ENCODE measurements at regions not wholly inside any gene's neighbourhood (a gene's known extent, or its start where the extent isn't known, plus 50 kb on each side); places are given as distances from the start of the nearest gene placed in this dataset.
A peak's percentile ranks its signal among the peaks of the same experiment; 100 is the strongest.

- DNase-seq = no peak
Observed at GRCh38 chr11:23041001-23041503, 180.8 kb upstream of the CCDC179 start.

DNA sequence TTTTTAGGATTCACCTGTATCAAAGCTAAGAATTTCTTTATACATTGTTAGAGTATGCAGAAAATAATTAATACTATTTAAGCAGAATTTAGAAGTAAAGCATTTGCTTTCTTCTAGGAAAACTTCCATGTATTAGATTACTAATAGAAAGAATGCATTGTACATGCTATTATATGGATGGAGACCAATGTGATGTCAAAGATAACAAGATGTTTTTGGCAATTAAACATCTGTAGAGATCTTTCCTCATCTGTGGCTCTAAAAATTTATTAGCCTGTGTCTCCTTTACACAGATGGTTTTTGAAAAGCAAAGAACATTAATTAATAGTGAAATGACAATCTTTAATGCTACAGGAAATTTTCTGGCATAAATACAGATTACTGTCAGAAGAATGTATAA is 198.4 kb upstream of the CCDC179 start:
- no peak for DNase-seq

- DNase-seq = no peak
Observed at GRCh38 chr11:23063276-23063675, 203.0 kb upstream of the CCDC179 start.

DNA sequence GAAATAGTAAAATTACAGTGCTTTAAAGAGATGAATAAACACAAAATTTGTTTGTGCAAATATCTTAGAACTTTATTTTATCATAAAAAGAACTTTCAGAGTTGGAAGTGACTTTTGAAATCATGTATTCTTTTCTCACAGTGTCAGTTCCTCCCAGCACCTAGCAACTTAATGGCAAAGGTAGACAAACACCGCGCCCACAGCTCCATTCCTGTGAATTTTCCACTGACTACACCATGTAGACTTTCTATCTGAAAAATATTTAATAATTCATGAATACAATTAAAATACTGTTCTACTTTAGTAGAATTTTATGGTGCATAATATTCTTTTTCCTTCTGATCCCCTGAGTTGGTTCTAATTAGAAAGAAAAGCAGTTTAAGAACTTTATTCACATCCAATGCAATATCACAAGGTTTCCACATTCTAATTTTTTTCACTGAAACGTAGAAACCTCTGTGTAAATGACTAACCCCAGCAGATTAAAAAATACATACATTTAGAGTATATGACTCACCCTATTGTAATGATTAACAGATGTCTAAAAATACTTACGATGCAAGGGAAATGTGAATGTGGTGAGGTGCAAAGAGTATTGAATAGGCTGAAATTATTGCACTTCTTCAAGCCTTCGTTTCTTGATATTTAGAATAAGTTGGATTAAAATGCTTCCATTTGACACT is 218.2 kb upstream of the CCDC179 start:
- no peak for DNase-seq

DNA sequence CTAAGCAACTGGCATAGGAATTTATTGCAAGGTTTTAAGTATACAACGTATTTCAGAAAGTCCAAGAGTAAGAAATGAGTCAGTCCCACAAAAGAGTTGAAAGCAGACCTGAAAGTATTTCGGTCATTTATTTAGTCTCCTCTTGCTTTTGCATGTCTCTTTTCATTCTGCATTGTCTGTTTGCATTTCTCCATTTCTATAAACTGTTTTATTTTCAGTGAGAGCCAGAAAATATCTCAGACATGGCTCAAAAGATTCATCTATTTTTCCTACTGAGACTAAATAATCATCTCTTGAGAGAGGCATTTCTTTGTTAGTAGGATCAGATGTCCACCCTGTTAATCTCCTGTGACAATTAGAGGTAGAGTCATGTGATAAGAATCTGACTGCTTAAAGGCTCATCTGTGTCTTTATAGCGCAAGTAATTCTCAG is 219.1 kb upstream of the CCDC179 start:
- DNase-seq = no peak

- no peak for DNase-seq
Observed at GRCh38 chr11:23087407-23087806, 227.1 kb upstream of the CCDC179 start.

- no peak for DNase-seq
Observed at GRCh38 chr11:23090659-23091058, 230.4 kb upstream of the CCDC179 start.

DNA sequence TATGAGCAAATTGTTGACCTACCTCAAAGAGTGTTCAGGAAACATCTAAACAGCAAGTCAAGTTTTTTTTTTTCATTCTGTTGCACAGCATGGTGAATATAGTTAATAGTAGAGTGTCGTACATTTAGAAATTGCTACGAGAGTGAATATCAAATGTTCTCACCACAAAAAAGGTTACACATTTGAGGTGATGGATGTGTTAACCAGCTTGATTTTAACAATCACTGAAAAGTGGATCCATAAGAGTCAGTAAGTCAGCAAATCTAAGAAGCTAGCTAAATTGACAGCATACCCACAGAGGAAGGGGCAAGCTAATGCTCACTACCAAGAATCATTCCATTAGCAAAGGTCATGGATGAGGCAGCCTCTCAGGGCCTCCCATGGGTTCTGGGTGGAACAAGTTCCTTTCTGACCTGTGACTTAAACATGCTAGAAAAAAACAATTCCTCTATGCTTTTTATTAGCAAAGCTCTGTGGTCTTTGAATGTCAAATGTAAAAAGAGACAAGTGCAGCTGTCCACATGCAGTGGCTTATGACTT is 235.4 kb upstream of the CCDC179 start:
- DNase-seq = no peak

DNA sequence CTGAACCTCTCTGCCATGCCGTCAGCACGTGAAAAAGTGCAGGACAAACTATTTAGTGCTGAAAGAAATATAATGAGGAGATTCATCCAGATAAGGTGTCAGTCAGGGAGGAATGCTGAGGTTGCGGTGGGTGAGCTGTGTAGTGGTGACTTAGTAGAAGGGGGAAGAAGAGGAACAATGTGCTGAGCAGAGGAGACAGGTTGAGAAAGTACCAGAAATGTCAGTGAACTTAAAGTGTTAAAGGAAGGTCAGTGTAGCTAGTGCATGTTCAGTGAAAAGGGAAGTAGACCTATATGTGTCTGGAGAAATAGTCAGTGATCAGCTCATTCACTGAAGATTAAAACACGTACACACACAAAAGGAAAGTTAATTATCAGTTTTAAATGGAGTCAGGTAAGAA is 237.6 kb upstream of the CCDC179 start:
- DNase-seq = no peak

DNA sequence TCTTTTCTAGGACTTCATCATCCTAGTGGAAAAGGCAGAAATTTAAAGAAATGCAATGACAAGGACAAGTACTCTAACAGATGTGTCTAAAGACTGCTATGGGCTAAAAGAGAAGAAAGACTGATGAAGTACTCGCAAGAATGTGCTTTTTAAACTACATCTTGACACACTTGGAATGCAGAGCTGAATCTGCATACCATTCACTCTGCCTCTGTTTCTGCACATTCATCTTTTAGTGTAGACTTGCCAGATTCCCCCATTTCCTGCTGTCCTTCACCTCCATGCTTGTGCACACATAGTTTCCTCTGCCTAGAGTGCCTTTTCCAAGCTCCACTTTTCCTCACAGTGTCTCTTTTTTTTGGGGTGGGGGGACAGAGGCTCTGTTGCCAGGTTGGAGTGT is 239.0 kb upstream of the CCDC179 start:
- DNase-seq = no peak

DNA sequence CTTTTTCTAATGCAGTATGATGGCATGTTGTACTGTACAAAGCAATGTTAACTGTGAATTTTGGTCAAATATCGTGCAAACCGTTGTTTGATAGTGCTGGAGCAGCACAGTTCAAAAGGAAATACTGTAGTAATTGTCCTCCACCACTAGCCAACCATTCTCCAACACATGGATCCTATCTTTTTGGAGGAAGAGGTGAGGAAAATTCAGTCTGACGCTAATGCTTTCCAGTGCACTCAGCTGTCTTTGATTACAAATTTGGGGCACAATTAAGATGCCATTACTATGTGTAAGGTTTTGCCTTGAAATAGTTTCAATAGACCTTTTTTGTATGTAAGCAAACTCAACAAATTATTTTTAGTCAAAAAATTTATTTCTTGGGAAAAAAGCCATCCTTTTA is 240.5 kb upstream of the CCDC179 start:
- no peak for DNase-seq

DNA sequence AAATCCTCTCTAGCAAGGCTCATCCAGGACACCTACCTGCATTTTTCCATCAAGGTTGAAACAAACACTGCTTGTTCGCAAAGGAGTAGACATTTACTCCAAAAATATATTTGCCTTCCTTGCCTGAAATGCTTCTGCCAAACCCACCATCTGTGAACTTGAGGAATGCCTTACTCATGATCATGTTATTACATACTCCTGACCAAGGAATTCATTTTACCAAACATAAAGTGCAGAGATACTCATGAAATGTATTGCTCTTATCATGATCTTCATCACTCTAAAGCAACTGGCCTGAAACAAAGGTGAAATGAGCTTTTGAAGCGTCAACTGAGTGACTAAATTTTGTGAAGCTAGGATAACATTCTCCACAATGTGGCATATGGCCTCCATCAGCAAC is 243.1 kb upstream of the CCDC179 start:
- no peak for DNase-seq

- DNase-seq = peak; percentile 37
Observed at GRCh38 chr11:23111527-23111926, 251.3 kb upstream of the CCDC179 start.

DNA sequence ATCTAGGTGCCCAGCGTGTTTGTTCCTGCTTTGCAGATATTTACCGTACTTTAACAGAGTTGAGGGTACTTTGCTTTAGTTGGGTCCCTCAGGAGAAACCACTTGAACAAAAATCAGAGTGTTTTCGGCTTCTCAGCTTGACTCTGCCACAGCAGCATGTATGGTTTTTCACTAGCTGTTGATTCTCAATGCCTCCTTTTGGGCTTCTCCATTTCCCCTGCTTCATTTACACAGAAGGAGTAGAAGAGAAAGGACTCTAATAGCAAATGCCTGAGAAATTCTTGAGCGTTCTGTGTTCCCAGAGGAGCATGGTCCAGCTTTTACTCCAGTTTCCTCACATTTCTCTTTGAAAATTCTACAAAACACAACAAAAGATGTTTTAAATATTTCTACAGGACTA is 252.1 kb upstream of the CCDC179 start:
- DNase-seq = no peak

DNA sequence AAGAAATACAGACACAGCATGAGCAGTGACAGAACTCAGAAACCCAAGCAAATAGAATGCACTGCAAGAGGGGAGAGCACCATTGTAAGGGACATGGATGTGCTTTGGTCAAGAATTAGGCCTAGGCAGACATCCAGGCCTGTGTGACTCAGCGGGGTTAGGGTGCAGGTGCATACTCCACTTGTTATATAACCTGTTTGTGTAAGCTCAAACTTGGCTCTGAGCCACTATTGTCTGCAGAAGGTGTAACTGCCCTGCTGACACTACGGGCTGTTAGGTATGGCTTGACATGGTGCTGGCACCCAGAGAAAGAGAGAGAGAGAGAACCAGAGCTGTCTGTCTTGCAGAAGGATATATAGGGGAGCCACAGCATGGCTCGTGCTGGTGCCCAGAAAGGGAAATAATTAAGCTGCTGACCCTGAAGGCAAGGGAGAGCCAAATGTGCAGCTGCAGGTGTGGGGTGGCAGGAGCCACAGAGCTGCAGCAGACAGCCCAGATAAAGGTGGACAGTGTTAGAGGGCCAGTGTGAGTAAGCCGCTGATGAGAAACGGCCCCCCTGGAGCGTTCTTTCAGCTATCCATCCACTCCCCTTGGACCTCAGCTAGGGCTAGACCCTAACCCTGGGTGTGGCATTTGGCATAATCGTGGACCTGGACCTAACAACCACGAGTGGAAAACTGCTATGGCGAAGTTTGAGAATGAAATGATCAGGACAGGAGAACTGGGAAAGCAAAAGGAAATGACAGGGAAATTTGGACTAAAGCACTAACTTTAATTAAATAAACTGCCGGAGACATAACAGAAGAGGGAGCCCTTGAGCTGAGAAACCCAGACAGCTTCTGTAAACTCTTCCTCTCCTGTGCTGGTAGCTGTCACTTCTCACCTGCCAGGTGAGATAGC is 253.0 kb upstream of the CCDC179 start:
- peak; percentile 60 for DNase-seq

- DNase-seq = no peak
Observed at GRCh38 chr11:23113887-23114216, 253.6 kb upstream of the CCDC179 start.

DNA sequence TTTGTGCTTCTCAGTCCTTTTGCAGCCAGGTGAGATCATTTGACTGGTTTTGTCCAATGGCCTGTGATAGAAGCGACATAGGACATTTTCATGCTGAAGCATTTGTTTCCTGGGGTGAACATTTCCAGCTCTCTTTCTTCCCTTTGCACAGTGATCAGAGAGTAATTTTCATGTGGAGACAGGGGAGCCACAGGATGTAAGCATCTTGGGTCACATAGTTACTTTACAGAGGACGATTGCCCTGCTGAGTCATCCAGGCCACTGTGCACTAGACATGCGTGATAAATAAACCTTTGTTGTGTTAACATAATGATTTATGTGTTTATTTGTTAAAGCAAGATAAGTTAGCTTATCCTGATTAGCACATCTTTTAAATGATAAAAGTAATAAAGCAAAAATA is 263.5 kb upstream of the CCDC179 start:
- no peak for DNase-seq

- DNase-seq = no peak
Observed at GRCh38 chr11:23124249-23124648, 264.0 kb upstream of the CCDC179 start.

DNA sequence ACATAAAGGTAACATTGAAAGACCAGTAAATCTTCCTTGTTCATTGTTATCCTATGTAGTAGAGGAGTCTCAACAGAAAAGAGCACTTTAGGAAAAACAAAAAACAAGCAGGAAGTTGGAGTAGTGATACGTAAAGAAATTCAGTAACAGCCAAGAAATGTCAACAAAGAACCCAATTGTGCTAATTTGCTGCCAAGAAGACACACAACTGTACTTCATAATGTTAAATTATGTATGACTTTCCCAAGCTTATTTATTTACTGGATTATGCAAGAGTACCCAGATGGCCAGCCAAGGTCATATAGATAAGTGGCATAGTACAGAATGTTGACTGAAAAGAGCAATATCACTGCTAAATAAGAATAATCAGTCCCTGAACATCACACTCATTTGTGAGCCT is 264.7 kb upstream of the CCDC179 start:
- DNase-seq = no peak

GRCh38 chr11:23127706-23128105 is 267.4 kb upstream of the CCDC179 start:
- no peak for DNase-seq

- DNase-seq = no peak
Observed at GRCh38 chr11:23134627-23135026, 274.4 kb upstream of the CCDC179 start.

GRCh38 chr11:23138761-23139160 is 278.5 kb upstream of the CCDC179 start:
- peak; percentile 33 for DNase-seq

GRCh38 chr11:23143022-23143421 is 282.7 kb upstream of the CCDC179 start:
- DNase-seq = no peak

All from left kidney (tissue), 1 donor.